Sigmoid colon (tissue), 4 donors: ENCODE measurements at regions not wholly inside any gene's neighbourhood (a gene's known extent, or its start where the extent isn't known, plus 50 kb on each side); places are given as distances from the start of the nearest gene placed in this dataset.

Source experiments
- EP300 ChIP-seq, 4 donors: sonication (generic); formaldehyde crosslinking; IDR thresholded peaks; one replicate each; pipeline ENCODE4 v1.6.1; 2017; ENCODE audit warnings: antibody characterized with exemption in 4 of 4
- POLR2A ChIP-seq, 2 donors: fragments of 450-650 bp; IDR thresholded peaks; one replicate each; pipeline ENCODE4 v1.6.1; 2016; ENCODE audit warnings: antibody characterized with exemption in 2 of 2, mild to moderate bottlenecking in 2 of 2, moderate library complexity in 2 of 2
- POLR2AphosphoS5 ChIP-seq, 4 donors: sonication (generic); formaldehyde crosslinking; IDR thresholded peaks; one replicate each; pipeline ENCODE4 v1.6.1; 2017; ENCODE audit warnings: antibody characterized with exemption in 4 of 4
- TF ChIP-seq, protein P1 (sequence below), 4 experiments: fragments of 450-650 bp in 3 of 4; fragments of 200-600 bp in 1 of 4; IDR thresholded peaks; one replicate each; pipeline ENCODE4 v1.5.1; 2016 to 2019; ENCODE audit warnings: antibody characterized with exemption in 4 of 4, mild to moderate bottlenecking in 3 of 4, moderate library complexity in 2 of 4

DNA sequence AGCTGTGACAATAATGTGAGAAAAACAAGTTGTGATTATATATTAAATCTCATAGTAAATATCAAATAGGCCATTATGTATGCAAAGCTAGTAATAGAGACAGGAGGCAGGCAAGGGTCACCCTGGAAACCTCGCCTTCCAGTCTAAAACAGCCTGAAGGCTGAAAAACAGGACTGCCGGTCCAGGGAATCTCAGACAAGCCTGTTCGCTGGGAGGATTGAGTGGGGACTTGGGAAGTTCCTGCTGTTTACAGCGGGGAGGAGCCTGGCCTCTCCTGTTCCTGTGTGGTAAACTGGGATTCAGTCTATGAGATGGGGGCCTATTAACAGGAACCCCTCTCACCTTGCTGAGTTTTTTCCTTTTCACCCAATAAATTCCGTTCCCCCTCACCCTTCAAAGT lies 2317.3 kb downstream of the PCDH7 start:
- TF ChIP-seq POLR2A (IDR thresholded peaks at IDR 0.05) (no peak), EP300 (IDR thresholded peaks at IDR 0.05) (no peak), POLR2AphosphoS5 (IDR thresholded peaks at IDR 0.05) (no peak)
- TF ChIP-seq, protein P1, sequence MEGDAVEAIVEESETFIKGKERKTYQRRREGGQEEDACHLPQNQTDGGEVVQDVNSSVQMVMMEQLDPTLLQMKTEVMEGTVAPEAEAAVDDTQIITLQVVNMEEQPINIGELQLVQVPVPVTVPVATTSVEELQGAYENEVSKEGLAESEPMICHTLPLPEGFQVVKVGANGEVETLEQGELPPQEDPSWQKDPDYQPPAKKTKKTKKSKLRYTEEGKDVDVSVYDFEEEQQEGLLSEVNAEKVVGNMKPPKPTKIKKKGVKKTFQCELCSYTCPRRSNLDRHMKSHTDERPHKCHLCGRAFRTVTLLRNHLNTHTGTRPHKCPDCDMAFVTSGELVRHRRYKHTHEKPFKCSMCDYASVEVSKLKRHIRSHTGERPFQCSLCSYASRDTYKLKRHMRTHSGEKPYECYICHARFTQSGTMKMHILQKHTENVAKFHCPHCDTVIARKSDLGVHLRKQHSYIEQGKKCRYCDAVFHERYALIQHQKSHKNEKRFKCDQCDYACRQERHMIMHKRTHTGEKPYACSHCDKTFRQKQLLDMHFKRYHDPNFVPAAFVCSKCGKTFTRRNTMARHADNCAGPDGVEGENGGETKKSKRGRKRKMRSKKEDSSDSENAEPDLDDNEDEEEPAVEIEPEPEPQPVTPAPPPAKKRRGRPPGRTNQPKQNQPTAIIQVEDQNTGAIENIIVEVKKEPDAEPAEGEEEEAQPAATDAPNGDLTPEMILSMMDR (IDR thresholded peaks at IDR 0.05) = no peak
